Ovary (tissue), 7 donors: ENCODE measurements at regions not wholly inside any gene's neighbourhood (a gene's known extent, or its start where the extent isn't known, plus 50 kb on each side); places are given as distances from the start of the nearest gene placed in this dataset.

Experiments
- DNase-seq, 5 donors: peaks; one replicate each; pipeline ENCODE4 v3.0.0-alpha.2; 2019 to 2020
- H3K27ac ChIP-seq, 2 donors: fragments of 200-600 bp; one replicate each; pipeline versions ENCODE4 v1.5.1 to v1.8.0; 2019 to 2022
- H3K27me3 ChIP-seq: fragments of 200-600 bp; one replicate; pipeline ENCODE4 v1.8.0; 2022
- H3K36me3 ChIP-seq: fragments of 200-600 bp; sonication (generic); one replicate; pipeline ENCODE4 v1.5.1; 2019
- H3K4me1 ChIP-seq: one replicate; pipeline ENCODE4 v1.8.1; 2013; ENCODE audit warnings: mild to moderate bottlenecking, moderate library complexity; ENCODE audit not compliant: insufficient read depth
- H3K4me3 ChIP-seq: fragments of 200-600 bp; sonication (generic); one replicate; pipeline ENCODE4 v1.5.1; 2017
- H3K9me3 ChIP-seq, 2 donors: fragments of 200-600 bp in 1 of 2; sonication (generic) in 1 of 2; one replicate each; pipeline versions ENCODE4 v1.5.1 to v1.8.1; 2013 to 2019; ENCODE audit warnings: mild to moderate bottlenecking in 1 of 2, moderate library complexity in 1 of 2
- EP300 ChIP-seq: sonication (generic); formaldehyde crosslinking; IDR thresholded peaks from one replicate; pipeline ENCODE4 v1.6.1; 2017; ENCODE audit warnings: antibody characterized with exemption
- POLR2A ChIP-seq: fragments of 450-650 bp; IDR thresholded peaks from one replicate; pipeline ENCODE4 v1.6.1; 2017; ENCODE audit warnings: antibody characterized with exemption, mild to moderate bottlenecking, moderate library complexity
- WGBS, 3 donors: extraction: QIAGEN DNeasy Blood & Tissue Kit in 1 of 3; methylation state at CpG; one replicate each; pipeline versions ENCODE4 v1.1.5 to v1.1.7; 2013 to 2017; 5-methylcytosine and 5-hydroxymethylcytosine counted together
- intact Hi-C, 4 donors: fragments of 100-400 bp; cut with DNase I; formaldehyde crosslinking; loops; one replicate each; pipeline versions ENCODE4 v1.11.0 to v1.15.1; 2022 to 2023
- TF ChIP-seq, protein P1 (sequence below), 3 donors: fragments of 450-650 bp in 2 of 3; fragments of 200-600 bp in 1 of 3; IDR thresholded peaks; one replicate each; pipeline versions ENCODE4 v1.5.1 to v1.8.0; 2016 to 2022; ENCODE audit warnings: antibody characterized with exemption in 3 of 3, mild to moderate bottlenecking in 1 of 3
- donor health status: DM: no; HTN: no; CAD: no; lungs with moderate emphysema.
- donor health status: DM: no; HTN: no; CAD: no.
- donor health status: Bipolar disorder and iron deficiency.
- donor health status: DM: no; HTN: no; CAD: no.
- donor health status: DM: yes; HTN: yes; CAD: no.

DNA sequence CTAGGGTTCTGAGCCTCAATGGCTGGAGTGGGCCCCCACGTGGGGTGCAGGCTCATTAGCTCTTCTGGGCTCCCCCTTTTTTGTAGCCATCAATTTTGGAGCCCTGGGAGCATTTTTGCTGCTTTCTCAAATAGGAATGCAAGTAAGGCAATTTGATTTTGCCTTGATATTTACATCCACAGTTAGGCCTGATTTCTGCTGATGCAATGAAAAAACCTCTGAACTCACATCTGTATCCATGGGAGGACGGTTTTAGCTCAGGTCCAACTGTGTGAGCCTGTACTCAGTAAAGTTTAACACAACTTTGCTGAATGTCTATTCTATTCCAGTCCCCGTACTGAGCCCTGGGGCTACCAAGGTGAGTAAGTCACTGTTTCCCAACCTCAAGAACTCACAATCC, 425.0 kb downstream of the HAPSTR1 start:
- no peak overlapping the region for H3K27ac ChIP-seq
- WGBS, 3 donors, result 75 to 81% (median 76%) methylated on average over 3 of the region's 3 CpGs
- H3K4me1 ChIP-seq, result no peaks in the 10 kb centered on the region
- intact Hi-C loops, result no loop called here
- no peaks in the 10 kb centered on the region for H3K9me3 ChIP-seq
- H3K4me3 ChIP-seq, result no peak overlapping the region
- DNase-seq, result no peak
- no peaks in the 10 kb centered on the region for H3K36me3 ChIP-seq
- TF ChIP-seq EP300 (no peak), POLR2A (no peak)
- TF ChIP-seq, protein P1, sequence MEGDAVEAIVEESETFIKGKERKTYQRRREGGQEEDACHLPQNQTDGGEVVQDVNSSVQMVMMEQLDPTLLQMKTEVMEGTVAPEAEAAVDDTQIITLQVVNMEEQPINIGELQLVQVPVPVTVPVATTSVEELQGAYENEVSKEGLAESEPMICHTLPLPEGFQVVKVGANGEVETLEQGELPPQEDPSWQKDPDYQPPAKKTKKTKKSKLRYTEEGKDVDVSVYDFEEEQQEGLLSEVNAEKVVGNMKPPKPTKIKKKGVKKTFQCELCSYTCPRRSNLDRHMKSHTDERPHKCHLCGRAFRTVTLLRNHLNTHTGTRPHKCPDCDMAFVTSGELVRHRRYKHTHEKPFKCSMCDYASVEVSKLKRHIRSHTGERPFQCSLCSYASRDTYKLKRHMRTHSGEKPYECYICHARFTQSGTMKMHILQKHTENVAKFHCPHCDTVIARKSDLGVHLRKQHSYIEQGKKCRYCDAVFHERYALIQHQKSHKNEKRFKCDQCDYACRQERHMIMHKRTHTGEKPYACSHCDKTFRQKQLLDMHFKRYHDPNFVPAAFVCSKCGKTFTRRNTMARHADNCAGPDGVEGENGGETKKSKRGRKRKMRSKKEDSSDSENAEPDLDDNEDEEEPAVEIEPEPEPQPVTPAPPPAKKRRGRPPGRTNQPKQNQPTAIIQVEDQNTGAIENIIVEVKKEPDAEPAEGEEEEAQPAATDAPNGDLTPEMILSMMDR (IDR thresholded peaks at IDR 0.05), result no peak
- H3K27me3 ChIP-seq, result no peaks in the 10 kb centered on the region

- Histone ChIP-seq H3K9me3 (no peaks in the 10 kb centered on the region), H3K27ac (no peak overlapping the region), H3K4me1 (no peaks in the 10 kb centered on the region), H3K4me3 (no peak overlapping the region), H3K36me3 (no peaks in the 10 kb centered on the region), H3K27me3 (no peaks in the 10 kb centered on the region)
- DNase-seq, result no peak
- whole genome bisulfite sequencing, 3 donors, result 8 to 22% (median 9%) methylated on average over 3 of the region's 3 CpGs
- intact Hi-C loops, result no loop called here
- TF ChIP-seq, protein P1 (IDR thresholded peaks at IDR 0.05), result no peak
- TF ChIP-seq POLR2A (no peak), EP300 (no peak)
These were observed 426.6 kb downstream of the HAPSTR1 start for GRCh38 chr16:9518051-9518450.

DNA sequence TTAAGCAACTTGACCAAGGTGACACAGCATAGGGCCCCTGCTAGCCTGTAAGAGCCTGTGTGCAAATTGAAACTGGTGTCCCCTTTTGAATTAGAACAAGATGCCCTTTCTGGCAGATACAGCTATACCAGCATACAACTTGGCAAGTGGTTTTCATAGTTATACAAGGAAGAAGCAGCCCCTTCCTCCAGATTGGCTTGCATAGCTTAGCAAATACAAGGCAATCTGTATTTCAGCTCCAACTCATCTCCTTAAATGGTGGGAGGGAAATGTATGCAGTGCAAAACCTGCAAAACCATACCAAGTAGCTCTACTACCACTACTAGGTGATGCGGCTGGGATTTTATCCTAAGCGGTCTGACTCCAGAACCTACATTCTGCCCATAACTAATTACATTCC, 427.1 kb downstream of the HAPSTR1 start:
- intact Hi-C loops, result no loop called here
- 95 to 97% (median 96%) methylated on average over 2 of the region's 2 CpGs for WGBS, 3 donors
- no peaks in the 10 kb centered on the region for H3K9me3 ChIP-seq
- no peaks in the 10 kb centered on the region for H3K36me3 ChIP-seq
- DNase-seq, result no peak
- no peaks in the 10 kb centered on the region for H3K27me3 ChIP-seq
- H3K4me1 ChIP-seq, result no peaks in the 10 kb centered on the region
- H3K27ac ChIP-seq, result no peak overlapping the region
- TF ChIP-seq POLR2A (no peak), EP300 (no peak)
- TF ChIP-seq, protein P1 (IDR thresholded peaks at IDR 0.05), result no peak
- no peak overlapping the region for H3K4me3 ChIP-seq

DNA sequence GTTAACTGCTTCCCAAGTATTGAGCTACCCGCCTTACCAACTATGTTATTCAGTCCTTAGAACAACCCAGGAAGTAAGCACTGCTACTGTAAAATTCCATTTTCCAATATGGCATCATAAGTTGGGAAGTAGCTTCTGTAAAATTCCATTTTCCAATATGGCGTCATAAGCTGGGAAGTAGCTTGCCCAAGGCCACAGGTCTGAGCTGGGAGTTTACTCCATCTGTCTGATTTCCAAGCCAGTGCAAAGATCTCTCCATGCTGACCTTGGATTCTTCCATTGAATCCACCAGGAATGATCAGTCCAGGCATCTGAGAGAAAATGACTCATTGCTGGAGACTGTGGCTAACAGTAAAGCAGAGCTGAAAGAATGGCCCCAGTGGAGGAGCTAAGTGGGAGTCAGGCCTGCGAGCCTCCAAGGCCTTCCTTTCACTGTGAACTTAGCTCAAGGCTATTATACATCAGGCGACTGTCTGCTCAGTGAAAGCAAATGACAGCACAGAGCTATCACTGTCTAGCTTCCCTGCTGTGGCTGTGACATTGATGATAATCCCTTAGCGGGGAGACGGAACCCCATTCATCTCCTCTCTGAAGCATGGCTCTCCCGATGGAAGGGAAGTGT, 430.4 kb downstream of the HAPSTR1 start:
- intact Hi-C loops, result no loop called here
- no peak for DNase-seq

More for the DNA sequence above, 430.4 kb downstream of the HAPSTR1 start:
- no peaks in the 10 kb centered on the region for H3K36me3 ChIP-seq
- H3K9me3 ChIP-seq, result no peaks in the 10 kb centered on the region
- H3K27me3 ChIP-seq, result no peaks in the 10 kb centered on the region
- no peaks in the 10 kb centered on the region for H3K4me1 ChIP-seq
- WGBS, 3 donors, result 32 to 43% (median 38%) methylated on average over 7 of the region's 7 CpGs
- TF ChIP-seq EP300, result no peak
- TF ChIP-seq, protein P1 (IDR thresholded peaks at IDR 0.05), result no peak
- H3K27ac ChIP-seq, result no peak overlapping the region
- no peak overlapping the region for H3K4me3 ChIP-seq
